HG02623 (cell line): ENCODE measurements at regions not wholly inside any gene's neighbourhood (a gene's known extent, or its start where the extent isn't known, plus 50 kb on each side); places are given as distances from the start of the nearest gene placed in this dataset.

Experiments
- ATAC-seq: cut with Tn5 transposase; IDR thresholded peaks from one replicate; pipeline ENCODE4 v1.9.1; 2021; ENCODE audit warnings: moderate library complexity; ENCODE audit not compliant: unreplicated experiment

- no peak for ATAC-seq
Measured at GRCh38 chr5:27341342-27341741, 303.0 kb upstream of the CDH9 start.

- ATAC-seq = no peak
Measured at GRCh38 chr5:27336817-27337216, 298.4 kb upstream of the CDH9 start.

GRCh38 chr5:27328480-27328879 lies 290.1 kb upstream of the CDH9 start:
- ATAC-seq = no peak

- no peak for ATAC-seq
Measured at GRCh38 chr5:27325513-27325912, 287.1 kb upstream of the CDH9 start.

- ATAC-seq = no peak
Measured at GRCh38 chr5:27318701-27319100, 280.3 kb upstream of the CDH9 start.

- ATAC-seq = no peak
Measured at GRCh38 chr5:27316271-27316650, 277.9 kb upstream of the CDH9 start.

GRCh38 chr5:27315363-27316270 lies 277.2 kb upstream of the CDH9 start:
- no peak for ATAC-seq

GRCh38 chr5:27313549-27313948 lies 275.2 kb upstream of the CDH9 start:
- ATAC-seq = no peak

GRCh38 chr5:27312291-27312893 lies 274.0 kb upstream of the CDH9 start:
- no peak for ATAC-seq

- no peak for ATAC-seq
Measured at GRCh38 chr5:27311544-27311943, 273.2 kb upstream of the CDH9 start.

- no peak for ATAC-seq
Measured at GRCh38 chr5:27308153-27308552, 269.8 kb upstream of the CDH9 start.

GRCh38 chr5:27290172-27290571 lies 251.8 kb upstream of the CDH9 start:
- ATAC-seq = no peak

- no peak for ATAC-seq
Measured at GRCh38 chr5:27276119-27276518, 237.7 kb upstream of the CDH9 start.

- ATAC-seq = no peak
Measured at GRCh38 chr5:27275345-27275744, 237.0 kb upstream of the CDH9 start.

GRCh38 chr5:27269766-27270165 lies 231.4 kb upstream of the CDH9 start:
- no peak for ATAC-seq

- ATAC-seq = no peak
Measured at GRCh38 chr5:27267209-27267824, 228.9 kb upstream of the CDH9 start.

- no peak for ATAC-seq
Measured at GRCh38 chr5:27266184-27266583, 227.8 kb upstream of the CDH9 start.

GRCh38 chr5:27257696-27258095 lies 219.3 kb upstream of the CDH9 start:
- no peak for ATAC-seq

GRCh38 chr5:27252911-27253310 lies 214.5 kb upstream of the CDH9 start:
- ATAC-seq = no peak

- ATAC-seq = no peak
Measured at GRCh38 chr5:27242258-27242626, 203.9 kb upstream of the CDH9 start.

- ATAC-seq = no peak
Measured at GRCh38 chr5:27241564-27242257, 203.3 kb upstream of the CDH9 start.

- no peak for ATAC-seq
Measured at GRCh38 chr5:27240791-27241190, 202.4 kb upstream of the CDH9 start.
